DND-41 (cell line): ENCODE measurements at regions not wholly inside any gene's neighbourhood (a gene's known extent, or its start where the extent isn't known, plus 50 kb on each side); places are given as distances from the start of the nearest gene placed in this dataset.

Source experiments
- ATAC-seq: fragments of 200-7000 bp; cut with Tn5 transposase; 3 replicates; pipeline ENCODE4 v1.9.1; 2021; ENCODE audit warnings: low read depth; ENCODE audit not compliant: insufficient read depth
- DNase-seq: peaks from one replicate; pipeline ENCODE4 v3.0.0-alpha.2; 2020
- H2AFZ ChIP-seq: 2 replicates; pipeline ENCODE4 v1.6.0; 2012; ENCODE audit warnings: low read depth, low read length
- H3K27ac ChIP-seq: 2 replicates; pipeline ENCODE4 v1.5.1; 2012; ENCODE audit warnings: low read length, inconsistent platforms
- H3K27me3 ChIP-seq: fragments of 200-600 bp; sonication (generic); 2 replicates; pipeline ENCODE4 v1.6.0; 2012; ENCODE audit warnings: low read length, mild to moderate bottlenecking, inconsistent platforms; ENCODE audit not compliant: insufficient read depth, poor library complexity
- H3K36me3 ChIP-seq: 2 replicates; pipeline ENCODE4 v1.5.1; 2012; ENCODE audit warnings: low read length, inconsistent platforms; ENCODE audit not compliant: insufficient read depth
- H3K4me1 ChIP-seq: 2 replicates; pipeline ENCODE4 v1.5.1; 2012; ENCODE audit warnings: mild to moderate bottlenecking, low read length; ENCODE audit not compliant: insufficient read depth
- H3K4me2 ChIP-seq: 2 replicates; pipeline ENCODE4 v1.6.0; 2012; ENCODE audit warnings: mild to moderate bottlenecking, moderate library complexity, low read length, inconsistent platforms; ENCODE audit not compliant: insufficient read depth
- H3K4me3 ChIP-seq, 2 experiments: fragments of 200-600 bp in 1 of 2; shearing (Covaris generic) in 1 of 2; 2 replicates each; pipeline ENCODE4 v1.5.1; 2012 to 2016; ENCODE audit warnings: inconsistent platforms in 2 of 2, low read length in 2 of 2, mild to moderate bottlenecking in 2 of 2, low read depth in 1 of 2, moderate library complexity in 1 of 2
- H3K79me2 ChIP-seq: 2 replicates; pipeline ENCODE4 v1.6.0; 2012; ENCODE audit warnings: low read length, inconsistent platforms; ENCODE audit not compliant: insufficient read depth
- H3K9ac ChIP-seq: 2 replicates; pipeline ENCODE4 v1.6.0; 2012; ENCODE audit warnings: low read depth, mild to moderate bottlenecking, inconsistent platforms, low read length, moderate library complexity
- H3K9me3 ChIP-seq: 2 replicates; pipeline ENCODE4 v1.5.1; 2012; ENCODE audit warnings: low read length, moderate library complexity, mild to moderate bottlenecking, inconsistent platforms; ENCODE audit not compliant: insufficient read depth, severe bottlenecking
- H4K20me1 ChIP-seq: 2 replicates; pipeline ENCODE4 v1.6.0; 2012; ENCODE audit warnings: low read length; ENCODE audit not compliant: insufficient read depth
- EZH2 ChIP-seq: IDR thresholded peaks from 3 replicates; pipeline ENCODE4 v1.6.1; 2012; ENCODE audit warnings: borderline replicate concordance, low read depth, mild to moderate bottlenecking, moderate library complexity, low read length, inconsistent platforms; ENCODE audit not compliant: severe bottlenecking
- TF ChIP-seq, protein P1 (sequence below): IDR thresholded peaks from 2 replicates; pipeline ENCODE4 v1.5.1; 2012; ENCODE audit warnings: borderline replicate concordance, low read length, moderate library complexity, mild to moderate bottlenecking; ENCODE audit not compliant: poor library complexity, severe bottlenecking; ENCODE audit errors: extremely low read depth

GRCh38 chr6:122890250-122890649 is 101.2 kb downstream of the SMPDL3A start:
- H4K20me1 ChIP-seq = no peaks in the 10 kb centered on the region
- TF ChIP-seq, protein P1, sequence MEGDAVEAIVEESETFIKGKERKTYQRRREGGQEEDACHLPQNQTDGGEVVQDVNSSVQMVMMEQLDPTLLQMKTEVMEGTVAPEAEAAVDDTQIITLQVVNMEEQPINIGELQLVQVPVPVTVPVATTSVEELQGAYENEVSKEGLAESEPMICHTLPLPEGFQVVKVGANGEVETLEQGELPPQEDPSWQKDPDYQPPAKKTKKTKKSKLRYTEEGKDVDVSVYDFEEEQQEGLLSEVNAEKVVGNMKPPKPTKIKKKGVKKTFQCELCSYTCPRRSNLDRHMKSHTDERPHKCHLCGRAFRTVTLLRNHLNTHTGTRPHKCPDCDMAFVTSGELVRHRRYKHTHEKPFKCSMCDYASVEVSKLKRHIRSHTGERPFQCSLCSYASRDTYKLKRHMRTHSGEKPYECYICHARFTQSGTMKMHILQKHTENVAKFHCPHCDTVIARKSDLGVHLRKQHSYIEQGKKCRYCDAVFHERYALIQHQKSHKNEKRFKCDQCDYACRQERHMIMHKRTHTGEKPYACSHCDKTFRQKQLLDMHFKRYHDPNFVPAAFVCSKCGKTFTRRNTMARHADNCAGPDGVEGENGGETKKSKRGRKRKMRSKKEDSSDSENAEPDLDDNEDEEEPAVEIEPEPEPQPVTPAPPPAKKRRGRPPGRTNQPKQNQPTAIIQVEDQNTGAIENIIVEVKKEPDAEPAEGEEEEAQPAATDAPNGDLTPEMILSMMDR = no peak
- no peak for TF ChIP-seq EZH2
- ATAC-seq (no peak), DNase-seq (no peak)
- H2AFZ ChIP-seq = no peak overlapping the region
- H3K9me3 ChIP-seq = no peaks in the 10 kb centered on the region
- no peak overlapping the region for H3K9ac ChIP-seq
- no peaks in the 10 kb centered on the region for H3K79me2 ChIP-seq
- no peaks in the 10 kb centered on the region for H3K27me3 ChIP-seq
- H3K27ac ChIP-seq = no peak overlapping the region
- H3K36me3 ChIP-seq = no peaks in the 10 kb centered on the region
- no peak overlapping the region for H3K4me3 ChIP-seq
- no peak overlapping the region for H3K4me2 ChIP-seq
- no peaks in the 10 kb centered on the region for H3K4me1 ChIP-seq

GRCh38 chr6:122894791-122895190 is 101.2 kb upstream of the CLVS2 start:
- no peaks in the 10 kb centered on the region for H3K4me1 ChIP-seq
- no peaks in the 10 kb centered on the region for H4K20me1 ChIP-seq
- no peak overlapping the region for H2AFZ ChIP-seq
- no peak overlapping the region for H3K27ac ChIP-seq
- H3K79me2 ChIP-seq = no peaks in the 10 kb centered on the region
- no peak overlapping the region for H3K9ac ChIP-seq
- ATAC-seq (no peak), DNase-seq (no peak)
- H3K4me2 ChIP-seq = no peak overlapping the region
- H3K4me3 ChIP-seq = no peak overlapping the region
- TF ChIP-seq EZH2 = no peak
- TF ChIP-seq, protein P1 = no peak
- no peaks in the 10 kb centered on the region for H3K27me3 ChIP-seq
- no peaks in the 10 kb centered on the region for H3K9me3 ChIP-seq
- H3K36me3 ChIP-seq = no peaks in the 10 kb centered on the region

DNA sequence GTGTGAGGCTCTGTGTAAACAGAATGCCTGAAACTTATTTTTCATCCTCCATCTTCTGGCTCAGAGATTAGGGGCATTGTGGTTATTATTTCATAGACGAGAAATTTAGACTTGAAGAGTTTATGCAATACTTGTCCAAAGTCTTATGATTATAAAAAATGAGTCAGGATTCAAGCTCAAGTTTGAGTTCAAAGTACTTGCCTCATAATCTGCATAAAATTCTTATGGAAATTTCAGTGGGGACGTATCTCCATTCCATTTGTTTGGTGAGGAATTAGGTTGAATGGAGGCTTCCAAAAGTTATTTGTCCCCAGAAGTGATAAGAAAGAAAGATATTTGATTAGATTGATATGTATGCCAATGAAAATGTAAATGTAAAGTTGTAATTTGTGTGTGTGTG is 93.7 kb upstream of the CLVS2 start:
- Histone ChIP-seq H3K4me1 (no peaks in the 10 kb centered on the region), H3K36me3 (no peaks in the 10 kb centered on the region), H3K79me2 (no peaks in the 10 kb centered on the region), H2AFZ (no peak overlapping the region), H3K4me2 (no peak overlapping the region), H3K9me3 (no peaks in the 10 kb centered on the region), H3K27ac (no peak overlapping the region), H3K27me3 (no peaks in the 10 kb centered on the region), H3K9ac (no peak overlapping the region), H3K4me3 (no peak overlapping the region), H4K20me1 (no peaks in the 10 kb centered on the region)
- ATAC-seq (no peak), DNase-seq (no peak)
- no peak for TF ChIP-seq EZH2
- TF ChIP-seq, protein P1 = no peak
